GM18867 (cell line): ENCODE measurements at regions not wholly inside any gene's neighbourhood (a gene's known extent, or its start where the extent isn't known, plus 50 kb on each side); places are given as distances from the start of the nearest gene placed in this dataset.
"Not testable (repeated sequence)": the region's sequence is repeated elsewhere in the genome, so short reads cannot be mapped to it uniquely, and the experiment has no call there.

Source experiments
- ATAC-seq: cut with Tn5 transposase; IDR thresholded peaks from one replicate; pipeline ENCODE4 v1.9.1; 2021; ENCODE audit warnings: mild to moderate bottlenecking, moderate library complexity; ENCODE audit not compliant: unreplicated experiment

- ATAC-seq = no peak
Observed at GRCh38 chr6:141976994-141977393, 155.7 kb upstream of the GJE1 start.

GRCh38 chr6:141969768-141970415, 162.8 kb upstream of the GJE1 start:
- ATAC-seq = not testable (repeated sequence)

- no peak for ATAC-seq
Observed at GRCh38 chr6:141969201-141969600, 163.5 kb upstream of the GJE1 start.

- ATAC-seq = no peak
Observed at GRCh38 chr6:141968632-141969031, 164.1 kb upstream of the GJE1 start.

GRCh38 chr6:141965016-141965545, 167.6 kb upstream of the GJE1 start:
- ATAC-seq = no peak

- no peak for ATAC-seq
Observed at GRCh38 chr6:141963543-141964295, 169.0 kb upstream of the GJE1 start.

GRCh38 chr6:141957271-141957670, 175.5 kb upstream of the GJE1 start:
- no peak for ATAC-seq

GRCh38 chr6:141956868-141957267, 175.9 kb upstream of the GJE1 start:
- ATAC-seq = no peak

GRCh38 chr6:141956046-141956761, 176.5 kb upstream of the GJE1 start:
- no peak for ATAC-seq

- ATAC-seq = no peak
Observed at GRCh38 chr6:141953072-141953471, 179.7 kb upstream of the GJE1 start.

GRCh38 chr6:141946502-141946901, 186.2 kb upstream of the GJE1 start:
- ATAC-seq = no peak

- ATAC-seq = no peak
Observed at GRCh38 chr6:141938664-141939063, 194.1 kb upstream of the GJE1 start.

GRCh38 chr6:141932685-141933084, 200.0 kb upstream of the GJE1 start:
- no peak for ATAC-seq

- ATAC-seq = peak; percentile 50
Observed at GRCh38 chr6:141926200-141926900, 206.4 kb upstream of the GJE1 start.

- ATAC-seq = no peak
Observed at GRCh38 chr6:141925001-141925400, 207.7 kb upstream of the GJE1 start.

- no peak for ATAC-seq
Observed at GRCh38 chr6:141922898-141923297, 209.8 kb upstream of the GJE1 start.

- not testable (repeated sequence) for ATAC-seq
Observed at GRCh38 chr6:141916682-141917505, 215.8 kb upstream of the GJE1 start.

- ATAC-seq = no peak
Observed at GRCh38 chr6:141914646-141915045, 218.1 kb upstream of the GJE1 start.

GRCh38 chr6:141906569-141907080, 226.1 kb upstream of the GJE1 start:
- peak; percentile 58 for ATAC-seq

- no peak for ATAC-seq
Observed at GRCh38 chr6:141890661-141891060, 242.1 kb upstream of the GJE1 start.
